ENCODE measurements at regions not wholly inside any gene's neighbourhood (a gene's known extent, or its start where the extent isn't known, plus 50 kb on each side); places are given as distances from the start of the nearest gene placed in this dataset.
A peak's percentile ranks its signal among the peaks of the same experiment; 100 is the strongest.

DNA sequence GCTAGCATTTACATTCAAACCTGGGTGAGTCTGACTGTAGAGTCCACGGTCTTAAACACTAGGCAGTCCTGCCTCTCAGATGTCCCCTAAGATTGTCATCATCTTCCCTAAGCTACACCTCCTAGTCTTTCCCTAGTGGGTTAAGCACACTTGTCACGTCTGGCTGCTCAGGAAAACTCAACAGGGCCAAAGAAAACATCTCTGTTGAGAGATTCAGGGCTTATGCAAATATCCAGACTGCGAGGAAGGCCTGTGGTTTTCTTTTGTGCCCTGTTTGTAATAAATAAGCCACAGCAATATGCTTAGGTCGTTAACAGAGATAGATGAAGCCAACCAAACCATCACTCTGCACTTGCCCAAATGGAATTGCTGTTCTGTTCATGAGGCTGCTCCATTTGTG, 472.6 kb upstream of the DEPDC1 start:
- no peak for DNase-seq

DNA sequence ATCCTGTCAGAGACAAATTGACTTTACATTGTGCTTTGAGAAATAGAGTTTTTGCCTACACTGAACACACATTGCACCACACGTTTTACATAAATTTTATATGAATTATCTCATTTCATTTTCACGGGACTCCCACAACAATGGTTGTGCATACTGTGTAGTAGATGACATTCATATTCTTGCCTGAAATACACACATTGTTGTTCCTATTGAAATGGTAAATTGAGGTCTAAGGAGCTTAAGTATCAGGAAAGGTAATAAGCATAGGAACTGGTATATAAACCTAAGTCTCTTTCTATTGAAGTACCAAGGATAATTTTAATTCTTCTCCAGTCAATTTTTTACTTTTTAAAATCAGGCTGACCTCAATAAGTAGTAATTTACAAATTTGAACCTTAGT, 473.7 kb upstream of the DEPDC1 start:
- DNase-seq: no peak

GRCh38 chr1:68973459-68974244, 476.8 kb upstream of the DEPDC1 start:
- DNase-seq: no peak

GRCh38 chr1:68974447-68974846, 477.6 kb upstream of the DEPDC1 start:
- DNase-seq: no peak

- peak; percentile 11 for DNase-seq
Observed at GRCh38 chr1:68975212-68975933, 478.5 kb upstream of the DEPDC1 start.

DNA sequence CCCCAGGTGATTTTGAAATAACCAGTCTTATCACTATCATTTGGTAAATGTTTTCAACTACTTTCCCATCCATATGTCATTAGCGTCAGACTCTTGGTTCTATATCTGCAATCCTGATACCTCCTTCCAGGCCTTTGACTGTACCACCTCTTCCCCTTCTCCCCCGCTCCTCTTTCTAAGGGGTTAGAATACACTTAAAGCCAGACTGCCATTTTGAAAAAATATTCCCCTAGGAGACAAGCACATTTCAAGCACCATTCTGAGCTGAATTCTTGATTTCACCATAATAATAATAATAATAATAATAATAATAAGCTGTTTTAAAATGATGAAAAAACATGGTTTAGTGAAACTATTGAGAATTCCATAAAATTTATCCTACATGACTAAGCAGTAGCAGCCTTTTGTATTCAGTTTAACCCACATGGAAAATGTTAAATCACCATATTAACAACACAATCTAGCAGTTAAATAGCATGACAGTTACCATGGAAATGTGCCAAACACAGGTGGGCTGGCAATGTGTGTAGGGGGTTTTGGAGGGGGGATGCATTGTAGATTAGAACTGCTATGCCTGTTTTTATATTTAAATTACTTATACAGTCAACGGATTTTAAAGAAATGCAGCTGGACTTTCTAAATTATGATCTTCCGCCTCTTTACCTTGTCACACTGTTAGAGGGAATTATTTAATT, 480.2 kb upstream of the DEPDC1 start:
- DNase-seq: no peak

- DNase-seq: no peak
Observed at GRCh38 chr1:68979891-68980290, 483.0 kb upstream of the DEPDC1 start.

DNA sequence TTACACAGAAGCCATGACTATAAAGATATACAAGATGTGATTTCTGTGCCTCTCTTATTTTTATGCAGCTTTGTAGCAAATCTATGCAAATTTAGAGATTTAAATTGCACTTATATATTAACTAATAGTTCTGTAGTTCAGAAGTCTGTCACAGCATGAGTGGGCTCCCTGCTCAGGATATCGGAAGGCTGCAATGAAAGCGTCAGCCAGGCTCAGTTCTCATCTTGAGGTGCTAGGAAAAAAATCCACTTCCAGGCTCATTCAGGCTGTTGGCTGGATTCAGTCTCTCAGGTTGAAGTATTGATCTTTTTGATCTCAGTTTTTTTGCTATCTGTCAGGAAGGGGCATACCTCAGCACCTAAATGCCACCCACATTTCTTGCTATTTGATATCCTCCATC, 487.4 kb upstream of the DEPDC1 start:
- DNase-seq: no peak

DNA sequence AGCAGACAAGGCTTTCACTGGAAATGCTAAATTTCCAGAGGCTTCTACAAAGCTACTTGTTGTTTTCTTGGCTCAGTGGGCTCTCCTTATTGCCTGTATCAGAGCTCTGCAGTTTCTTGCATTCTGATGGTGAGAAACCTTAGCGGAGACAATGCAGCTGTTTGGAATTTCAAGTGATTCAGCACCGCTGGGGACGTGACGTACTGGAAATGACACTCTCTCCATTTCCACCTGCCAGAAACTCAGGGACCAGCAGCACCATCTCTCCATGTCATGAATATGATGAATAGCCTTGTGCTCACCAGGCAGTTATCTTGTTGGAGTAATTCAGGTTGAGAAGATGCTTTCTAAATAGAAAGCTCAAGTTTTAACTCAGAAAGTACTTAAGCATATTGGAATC, 497.2 kb upstream of the DEPDC1 start:
- DNase-seq: no peak

DNA sequence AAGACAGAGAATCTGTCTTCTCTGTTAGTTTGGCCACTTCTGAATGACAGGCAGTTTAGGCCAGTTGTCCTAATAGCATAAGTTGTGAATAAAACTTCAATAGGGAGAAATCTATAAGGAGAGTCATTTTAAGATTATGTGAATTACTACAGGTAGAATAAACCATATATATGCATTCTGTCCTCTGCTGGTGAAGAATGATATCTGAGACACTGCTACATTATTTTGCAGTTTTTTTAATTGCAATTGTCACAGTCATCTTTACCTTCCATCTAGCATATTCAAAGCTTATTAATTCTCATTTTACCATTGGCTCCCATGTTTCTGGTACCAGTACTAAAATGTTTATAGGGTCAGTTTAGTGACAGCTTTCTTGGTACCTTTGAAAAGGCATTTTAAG, 519.6 kb upstream of the DEPDC1 start:
- DNase-seq: no peak

DNA sequence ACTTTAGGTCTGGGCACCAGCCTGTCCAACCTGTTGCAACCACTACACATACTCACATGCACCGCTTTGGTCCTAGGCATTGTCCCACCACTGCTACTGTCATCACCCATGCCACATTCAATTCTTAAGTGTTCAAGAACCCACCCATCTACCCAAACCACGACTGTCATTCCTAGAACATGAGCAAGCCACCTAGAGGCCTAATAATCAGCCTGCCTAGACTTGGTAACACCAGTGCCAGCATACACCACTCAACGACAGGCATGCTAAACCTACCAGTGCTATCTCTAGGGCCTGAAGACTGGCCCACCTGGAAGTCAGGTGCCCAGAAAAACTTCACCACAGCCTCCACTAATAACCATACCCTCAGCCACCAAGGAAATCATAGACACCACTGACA, 532.8 kb upstream of the DEPDC1 start:
- DNase-seq: no peak

GRCh38 chr1:69038379-69038778, 529.3 kb upstream of the LRRC7 start:
- no peak for DNase-seq

DNA sequence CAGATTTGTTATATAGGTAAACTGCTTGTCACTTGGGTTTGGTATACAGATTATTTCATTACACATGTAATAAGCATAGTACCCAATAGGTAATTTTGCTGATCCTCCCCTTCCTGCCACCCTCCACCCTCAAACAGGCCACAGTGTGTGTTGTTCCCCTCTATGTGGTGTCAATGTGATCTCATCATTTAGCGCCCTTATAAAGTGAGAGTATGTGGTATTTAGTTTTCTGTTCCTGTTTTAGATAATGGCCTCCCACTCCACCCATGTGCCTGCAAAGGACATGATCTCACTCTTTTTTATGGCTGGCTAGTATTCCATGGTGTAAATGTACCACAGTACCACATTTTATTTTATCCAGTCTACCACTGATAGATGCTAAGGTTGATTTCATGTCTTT, 522.1 kb upstream of the LRRC7 start:
- no peak for DNase-seq

GRCh38 chr1:69055194-69055593, 512.5 kb upstream of the LRRC7 start:
- no peak for DNase-seq

DNA sequence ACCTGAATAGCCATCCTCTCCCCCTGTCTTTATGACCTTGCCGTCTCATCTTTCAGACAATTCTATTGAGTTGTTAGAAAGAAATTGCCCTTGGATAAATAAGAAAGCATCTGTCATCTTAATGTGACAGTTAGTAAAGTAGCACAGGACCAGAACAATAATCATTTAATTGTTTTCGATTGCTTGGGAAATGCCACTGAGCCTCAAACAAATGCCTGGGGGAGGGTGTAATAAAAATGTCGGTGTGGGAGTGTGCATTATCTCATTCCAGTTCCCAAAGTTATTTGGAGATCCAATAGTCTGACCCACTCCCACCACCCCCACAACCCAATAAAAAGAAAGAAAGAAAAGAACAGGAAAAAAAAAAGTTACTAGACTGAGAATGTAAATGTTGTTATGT, 509.3 kb upstream of the LRRC7 start:
- DNase-seq: peak; percentile 40

DNA sequence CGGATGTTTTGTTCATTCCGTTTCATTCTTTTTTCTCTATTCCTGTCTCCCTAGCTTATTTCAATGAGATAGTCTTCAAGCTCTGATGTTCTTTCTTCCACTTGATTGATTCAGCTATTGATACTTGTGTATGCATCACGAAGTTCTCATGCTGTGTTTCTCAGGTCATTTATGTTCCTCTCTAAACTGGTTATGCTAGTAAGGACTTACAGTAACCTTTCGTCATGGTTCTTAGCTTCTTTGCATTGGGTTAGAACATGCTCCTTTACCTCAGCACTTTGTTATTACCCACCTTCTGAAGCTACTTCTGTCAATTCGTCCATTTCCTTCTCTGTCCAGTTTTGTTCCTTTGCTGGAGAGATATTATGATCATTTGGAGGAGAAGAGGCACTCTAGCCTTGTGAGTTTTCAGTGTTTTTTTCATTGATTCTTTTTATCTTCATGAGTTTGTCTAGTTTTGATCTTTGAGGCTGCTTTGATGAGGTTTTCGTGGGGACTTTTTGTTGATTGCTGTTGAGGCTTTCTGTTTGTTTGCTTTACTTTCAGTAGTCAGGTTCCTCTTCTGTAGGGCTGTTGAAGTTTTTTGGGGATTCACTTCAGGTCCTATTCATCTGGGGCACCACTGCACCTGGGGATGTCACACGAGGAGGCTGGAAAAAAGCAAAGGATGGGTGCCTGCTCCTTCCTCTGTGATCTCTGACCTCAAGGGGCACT, 496.9 kb upstream of the LRRC7 start:
- no peak for DNase-seq

DNA sequence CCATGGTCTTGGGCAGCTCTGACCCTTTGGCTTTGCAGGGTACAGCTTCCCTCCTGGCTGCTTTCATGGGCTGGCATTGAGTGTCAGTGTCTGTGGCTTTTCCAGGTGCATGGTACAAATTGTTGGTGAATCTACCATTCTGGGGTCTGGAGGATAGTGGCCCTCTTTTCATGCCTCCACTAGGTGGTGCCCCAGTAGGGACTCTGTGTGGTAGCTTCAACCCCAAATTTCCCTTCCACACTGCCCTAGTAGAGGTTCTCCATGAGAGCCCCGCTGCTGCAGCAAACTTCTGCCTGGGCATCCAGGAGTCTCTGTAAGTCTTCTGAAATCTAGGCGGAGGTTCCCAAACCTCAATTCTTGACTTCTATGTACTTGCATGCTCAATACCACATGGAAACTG, 494.5 kb upstream of the LRRC7 start:
- no peak for DNase-seq

DNA sequence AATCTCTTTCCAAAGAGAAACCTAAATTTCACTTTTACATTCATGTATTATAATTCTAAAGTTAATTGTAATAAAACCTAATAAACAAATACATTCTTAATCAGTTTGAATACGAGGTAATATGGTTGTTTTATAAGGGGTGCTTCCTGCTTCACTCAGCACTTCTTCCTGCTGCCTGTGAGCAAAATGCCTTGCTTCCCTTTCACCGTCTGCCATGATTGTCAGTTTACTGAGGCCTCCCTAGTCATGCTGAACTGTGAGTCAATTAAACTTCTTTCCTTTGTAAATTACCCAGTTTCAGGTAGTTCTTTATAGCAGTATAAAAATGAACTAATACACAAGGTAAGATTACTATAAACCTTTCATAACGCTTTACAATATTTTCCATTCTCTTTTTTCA, 491.1 kb upstream of the LRRC7 start:
- DNase-seq: no peak

DNA sequence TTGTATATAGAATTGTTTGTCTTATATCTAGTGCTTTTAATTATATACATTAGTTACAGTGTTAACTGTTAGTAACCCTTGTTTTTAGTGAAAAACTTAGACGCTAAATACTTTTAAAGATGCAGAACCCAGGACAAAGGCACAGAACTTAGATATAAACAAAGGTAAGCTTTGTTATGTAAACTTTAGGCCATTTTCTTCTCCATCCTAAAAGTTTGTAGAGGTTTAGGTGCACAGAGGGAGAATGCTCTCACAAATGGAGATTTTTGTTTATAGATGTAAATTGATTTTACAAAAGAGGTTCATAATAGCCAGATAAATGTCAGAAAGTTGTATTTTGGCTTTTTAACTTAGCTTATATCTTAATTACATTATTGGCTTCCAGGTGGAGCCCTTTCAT, 490.5 kb upstream of the LRRC7 start:
- no peak for DNase-seq

- DNase-seq: peak; percentile 29
Observed at GRCh38 chr1:69077633-69078032, 490.1 kb upstream of the LRRC7 start.

- DNase-seq: no peak
Observed at GRCh38 chr1:69081668-69082067, 486.1 kb upstream of the LRRC7 start.

- peak; percentile 87 for DNase-seq
Observed at GRCh38 chr1:69082312-69082711, 485.4 kb upstream of the LRRC7 start.

- no peak for DNase-seq
Observed at GRCh38 chr1:69086148-69086547, 481.6 kb upstream of the LRRC7 start.

Measured in NCI-H2227 treated with DMSO at 0.1 percent for 48 hours (cell line).